Coronary artery (tissue), 2 donors: ENCODE measurements at regions not wholly inside any gene's neighbourhood (a gene's known extent, or its start where the extent isn't known, plus 50 kb on each side); places are given as distances from the start of the nearest gene placed in this dataset.

Source experiments
- DNase-seq: peaks from one replicate; pipeline ENCODE4 v3.0.0-alpha.2; 2017; ENCODE audit warnings: low spot score
- H3K27ac ChIP-seq, 2 donors: fragments of 200-600 bp; sonication (generic); one replicate each; pipeline ENCODE4 v1.5.1; 2016 to 2019
- H3K4me3 ChIP-seq: fragments of 200-600 bp; sonication (generic); 2 replicates; pipeline ENCODE4 v1.5.1; 2016; ENCODE audit warnings: mild to moderate bottlenecking, moderate library complexity
- CTCF ChIP-seq: fragments of 200-600 bp; sonication (generic); IDR thresholded peaks from one replicate; pipeline ENCODE4 v1.5.1; 2019; ENCODE audit warnings: antibody characterized with exemption

- no peak overlapping the region for H3K4me3 ChIP-seq
- no peak for DNase-seq
- no peak for TF ChIP-seq CTCF
- H3K27ac ChIP-seq: no peak overlapping the region
These were observed 379.8 kb upstream of the CDH4 start for GRCh38 chr20:60872224-60872623.

GRCh38 chr20:60877071-60877857, 374.8 kb upstream of the CDH4 start:
- no peak overlapping the region for H3K4me3 ChIP-seq
- TF ChIP-seq CTCF: no peak
- no peak overlapping the region for H3K27ac ChIP-seq
- DNase-seq: no peak

GRCh38 chr20:60882836-60883235, 369.2 kb upstream of the CDH4 start:
- no peak overlapping the region for H3K27ac ChIP-seq
- DNase-seq: no peak
- no peak for TF ChIP-seq CTCF
- H3K4me3 ChIP-seq: no peak overlapping the region

GRCh38 chr20:60883496-60883895, 368.6 kb upstream of the CDH4 start:
- no peak for TF ChIP-seq CTCF
- no peak overlapping the region for H3K4me3 ChIP-seq
- H3K27ac ChIP-seq: no peak overlapping the region
- no peak for DNase-seq

GRCh38 chr20:60884277-60884676, 367.8 kb upstream of the CDH4 start:
- no peak overlapping the region for H3K27ac ChIP-seq
- no peak overlapping the region for H3K4me3 ChIP-seq
- no peak for DNase-seq
- no peak for TF ChIP-seq CTCF

- Histone ChIP-seq H3K4me3 (no peak overlapping the region), H3K27ac (no peak overlapping the region)
- no peak for DNase-seq
- TF ChIP-seq CTCF: no peak
These were observed 363.3 kb upstream of the CDH4 start for GRCh38 chr20:60888771-60889170.

GRCh38 chr20:60892095-60892813, 359.8 kb upstream of the CDH4 start:
- DNase-seq: no peak
- Histone ChIP-seq H3K27ac (no peak overlapping the region), H3K4me3 (no peak overlapping the region)
- no peak for TF ChIP-seq CTCF
